IPS-15b (cell line): ENCODE measurements at regions not wholly inside any gene's neighbourhood (a gene's known extent, or its start where the extent isn't known, plus 50 kb on each side); places are given as distances from the start of the nearest gene placed in this dataset.
"Not testable (repeated sequence)": the region's sequence is repeated elsewhere in the genome, so short reads cannot be mapped to it uniquely, and the experiment has no call there.

Experiments
- H3K27me3 ChIP-seq: one replicate; pipeline ENCODE4 v1.6.1; 2013; ENCODE audit warnings: low read length; ENCODE audit not compliant: control insufficient read depth, insufficient read depth
- H3K36me3 ChIP-seq: one replicate; pipeline ENCODE4 v1.6.1; 2013; ENCODE audit warnings: low read length; ENCODE audit not compliant: control insufficient read depth, insufficient read depth
- H3K4me1 ChIP-seq: one replicate; pipeline ENCODE4 v1.6.1; 2013; ENCODE audit warnings: mild to moderate bottlenecking, low read length; ENCODE audit not compliant: control insufficient read depth, insufficient read depth
- H3K4me3 ChIP-seq: one replicate; pipeline ENCODE4 v1.5.1; 2013; ENCODE audit warnings: low read depth, low read length
- H3K9ac ChIP-seq: one replicate; pipeline ENCODE4 v1.6.1; 2013; ENCODE audit warnings: low read depth, mild to moderate bottlenecking, low read length
- H3K9me3 ChIP-seq: one replicate; pipeline ENCODE4 v1.6.1; 2013; ENCODE audit warnings: mild to moderate bottlenecking, low read length; ENCODE audit not compliant: control insufficient read depth, insufficient read depth

DNA sequence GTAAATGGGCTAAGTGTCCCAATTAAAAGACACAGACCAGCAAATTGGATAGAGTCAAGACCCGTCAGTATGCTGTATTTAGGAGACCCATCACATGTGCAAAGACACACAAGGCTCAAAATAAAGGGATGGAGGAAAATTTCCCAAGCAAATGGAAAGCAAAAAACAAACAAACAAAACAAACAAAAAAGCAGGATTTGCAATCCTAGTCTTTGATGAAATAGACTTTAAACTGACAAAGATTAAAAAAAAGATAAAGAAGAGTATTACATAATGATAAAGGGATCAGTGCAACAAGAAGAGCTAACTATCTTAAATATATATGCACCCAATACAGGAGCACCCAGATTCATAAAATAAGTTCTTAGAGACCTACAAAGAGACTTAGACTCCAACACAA, 429.6 kb downstream of the MAT2B start:
- not testable (repeated sequence) for H3K4me3 ChIP-seq, H3K4me1 ChIP-seq, H3K27me3 ChIP-seq, H3K36me3 ChIP-seq, H3K9me3 ChIP-seq, H3K9ac ChIP-seq

DNA sequence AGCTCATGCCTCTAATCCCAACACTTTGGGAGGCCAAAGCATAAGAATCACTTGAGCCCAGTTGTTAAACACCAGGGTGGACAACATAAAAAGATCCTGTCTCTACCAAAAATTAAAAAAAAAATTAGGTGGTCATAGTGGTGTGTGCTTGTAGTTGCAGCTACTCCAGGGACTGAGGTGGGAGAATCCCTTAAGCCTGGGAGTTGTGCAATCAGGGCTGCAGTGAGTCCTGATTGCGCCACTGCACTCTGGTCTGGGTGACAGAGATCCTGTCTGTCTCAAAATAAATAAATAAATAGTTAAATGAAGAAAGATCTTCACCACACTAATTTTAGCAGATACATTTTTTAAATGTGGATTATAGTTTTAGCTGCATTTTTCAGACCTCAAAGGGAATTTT, 433.2 kb downstream of the MAT2B start:
- Histone ChIP-seq H3K9ac (no peak overlapping the region), H3K27me3 (no peaks in the 10 kb centered on the region), H3K36me3 (no peaks in the 10 kb centered on the region), H3K9me3 (no peaks in the 10 kb centered on the region), H3K4me3 (no peak overlapping the region), H3K4me1 (no peaks in the 10 kb centered on the region)

DNA sequence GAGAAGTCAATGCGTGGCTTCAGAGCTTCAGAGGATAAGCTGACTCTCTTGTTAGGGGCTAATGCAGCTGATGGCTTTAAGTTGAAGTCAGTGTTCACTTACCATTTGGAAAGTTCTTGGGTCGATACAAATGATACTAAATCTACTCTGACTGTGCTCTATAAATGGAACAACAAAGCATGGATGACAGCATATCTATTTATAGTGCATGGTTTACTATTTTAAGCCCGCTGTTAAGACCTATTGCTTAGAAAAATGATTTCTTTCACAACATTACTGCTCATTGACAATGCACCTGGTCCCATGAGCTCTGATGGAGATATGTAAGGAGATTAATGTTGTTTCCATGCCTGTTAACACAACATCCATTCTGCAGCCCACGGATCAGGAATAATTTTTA, 435.7 kb downstream of the MAT2B start:
- H3K9me3 ChIP-seq, result no peaks in the 10 kb centered on the region
- no peak overlapping the region for H3K9ac ChIP-seq
- H3K36me3 ChIP-seq, result no peaks in the 10 kb centered on the region
- no peaks in the 10 kb centered on the region for H3K27me3 ChIP-seq
- H3K4me1 ChIP-seq, result no peaks in the 10 kb centered on the region
- no peak overlapping the region for H3K4me3 ChIP-seq

DNA sequence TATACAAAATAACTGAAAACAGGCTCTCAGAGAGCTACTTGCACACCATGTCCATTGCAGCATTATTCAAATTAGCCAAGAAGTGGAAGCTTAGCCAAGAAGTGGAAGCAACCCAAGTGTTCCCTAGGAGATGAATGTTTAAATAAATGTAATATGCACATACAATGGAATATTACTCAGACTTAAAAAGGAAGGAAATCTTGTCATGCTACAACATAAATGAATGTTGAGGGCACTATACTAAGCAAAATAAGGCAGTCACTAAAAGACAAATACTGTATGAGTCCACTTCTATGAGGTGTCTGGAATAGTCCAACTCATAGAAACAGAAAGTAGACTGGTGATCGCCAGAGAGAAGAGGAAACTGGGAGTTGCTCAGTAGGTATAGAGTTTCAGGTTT, 438.1 kb downstream of the MAT2B start:
- Histone ChIP-seq H3K4me1 (no peaks in the 10 kb centered on the region), H3K36me3 (no peaks in the 10 kb centered on the region), H3K9me3 (no peaks in the 10 kb centered on the region), H3K4me3 (no peak overlapping the region), H3K27me3 (no peaks in the 10 kb centered on the region), H3K9ac (no peak overlapping the region)

DNA sequence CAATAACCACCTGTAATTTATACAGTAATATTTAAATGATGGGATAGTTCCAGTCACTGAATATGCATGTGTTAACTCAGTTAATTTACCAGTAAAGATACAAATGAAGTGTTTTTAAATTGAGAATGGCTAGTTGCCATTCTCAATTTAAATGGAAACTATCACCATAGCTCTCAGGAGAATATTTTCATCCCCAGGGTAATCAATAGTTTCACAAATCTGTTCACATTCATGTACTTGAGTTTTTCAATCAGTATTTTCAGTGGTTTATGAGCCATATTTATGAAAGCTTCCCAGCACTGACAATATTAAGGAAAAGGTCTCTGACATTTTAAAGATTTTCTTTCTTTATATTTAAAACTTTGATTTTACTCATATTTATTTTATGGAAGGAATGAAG, 439.3 kb downstream of the MAT2B start:
- no peak overlapping the region for H3K4me3 ChIP-seq

DNA sequence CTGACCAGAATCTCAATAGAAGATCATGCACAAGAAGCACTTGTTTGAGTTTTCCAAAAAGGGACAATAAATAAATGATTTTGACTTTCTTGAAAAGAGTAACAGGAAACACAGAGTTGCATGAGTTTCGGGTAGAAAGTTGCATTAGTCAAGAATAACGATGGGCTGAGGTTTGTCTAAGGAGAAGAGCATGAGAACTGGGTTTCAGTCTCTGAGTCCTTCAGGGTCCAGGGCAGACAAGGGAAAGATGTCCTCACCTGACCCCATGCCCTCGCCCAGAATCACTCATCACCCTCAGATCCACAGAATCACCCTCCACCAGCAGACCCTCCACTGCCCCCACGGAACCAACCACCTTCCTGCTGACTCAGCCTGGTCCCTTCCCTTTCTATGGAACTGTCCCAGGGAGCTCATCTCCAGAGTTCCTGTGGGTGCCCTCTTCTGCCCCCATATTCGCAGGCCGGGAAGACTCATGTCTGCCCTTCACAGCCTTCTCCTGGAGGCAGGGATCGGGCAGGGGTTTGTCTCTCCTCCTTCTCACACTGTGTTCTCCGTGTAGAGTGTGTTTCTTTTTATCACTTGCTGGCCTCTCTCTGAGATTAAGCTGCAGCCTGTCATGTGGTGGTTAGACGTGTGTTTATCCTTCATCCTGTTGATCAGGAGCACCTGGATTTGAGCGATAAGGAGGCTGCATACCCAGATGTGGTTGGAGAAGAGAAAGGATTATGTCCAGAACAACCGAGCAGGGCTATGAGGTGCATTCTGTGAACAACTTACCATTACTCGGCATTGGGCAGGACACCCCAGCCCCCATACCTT, 442.6 kb downstream of the MAT2B start:
- no peaks in the 10 kb centered on the region for H3K27me3 ChIP-seq
- no peaks in the 10 kb centered on the region for H3K4me1 ChIP-seq
- H3K9ac ChIP-seq, result no peak overlapping the region
- no peak overlapping the region for H3K4me3 ChIP-seq
- H3K36me3 ChIP-seq, result no peaks in the 10 kb centered on the region
- H3K9me3 ChIP-seq, result no peaks in the 10 kb centered on the region

More for the DNA sequence above, 439.3 kb downstream of the MAT2B start:
- Histone ChIP-seq H3K27me3 (no peaks in the 10 kb centered on the region), H3K4me1 (no peaks in the 10 kb centered on the region), H3K9me3 (no peaks in the 10 kb centered on the region), H3K9ac (no peak overlapping the region), H3K36me3 (no peaks in the 10 kb centered on the region)

DNA sequence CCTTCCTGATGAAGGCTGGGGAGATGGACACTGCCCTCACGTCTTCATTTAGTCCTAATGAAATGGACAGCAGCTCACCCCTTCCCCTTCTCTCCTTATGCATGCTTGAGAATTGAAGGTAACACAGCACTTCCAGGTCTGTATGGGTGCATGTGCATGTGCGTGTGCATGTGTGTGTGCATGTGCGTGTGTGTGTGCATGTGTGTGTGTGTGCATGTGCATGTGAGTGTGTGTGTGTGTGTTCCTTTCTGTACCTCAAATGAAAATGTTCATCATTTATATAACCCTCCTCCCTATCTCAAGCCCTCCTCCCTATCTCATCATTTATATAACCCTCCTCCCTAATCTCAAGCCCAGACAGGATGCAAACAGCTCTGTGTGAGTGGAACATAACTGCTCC, 444.8 kb downstream of the MAT2B start:
- Histone ChIP-seq H3K4me1 (no peaks in the 10 kb centered on the region), H3K27me3 (no peaks in the 10 kb centered on the region), H3K9me3 (no peaks in the 10 kb centered on the region), H3K36me3 (no peaks in the 10 kb centered on the region), H3K9ac (no peak overlapping the region), H3K4me3 (no peak overlapping the region)

DNA sequence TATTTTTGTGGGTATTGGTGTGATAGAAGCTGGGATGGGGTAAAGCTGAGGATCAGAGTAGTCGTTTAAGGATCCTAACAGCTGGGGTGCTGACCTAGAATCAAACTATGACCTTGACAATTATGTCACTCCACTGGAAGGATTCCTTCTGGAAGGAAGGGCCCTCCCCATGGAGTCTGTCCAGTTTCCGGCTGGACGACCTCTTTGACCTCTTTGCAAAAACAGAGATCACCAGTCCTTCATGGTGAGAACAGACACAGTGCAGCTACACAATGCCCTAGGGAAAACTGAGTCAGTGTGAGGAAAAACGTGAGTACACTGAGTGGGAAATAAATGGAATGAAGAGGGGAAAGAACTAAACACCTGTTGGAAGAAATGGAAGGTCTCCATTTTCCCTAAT, 445.6 kb downstream of the MAT2B start:
- Histone ChIP-seq H3K27me3 (no peaks in the 10 kb centered on the region), H3K9ac (no peak overlapping the region), H3K4me1 (no peaks in the 10 kb centered on the region), H3K4me3 (no peak overlapping the region), H3K9me3 (no peaks in the 10 kb centered on the region), H3K36me3 (no peaks in the 10 kb centered on the region)

DNA sequence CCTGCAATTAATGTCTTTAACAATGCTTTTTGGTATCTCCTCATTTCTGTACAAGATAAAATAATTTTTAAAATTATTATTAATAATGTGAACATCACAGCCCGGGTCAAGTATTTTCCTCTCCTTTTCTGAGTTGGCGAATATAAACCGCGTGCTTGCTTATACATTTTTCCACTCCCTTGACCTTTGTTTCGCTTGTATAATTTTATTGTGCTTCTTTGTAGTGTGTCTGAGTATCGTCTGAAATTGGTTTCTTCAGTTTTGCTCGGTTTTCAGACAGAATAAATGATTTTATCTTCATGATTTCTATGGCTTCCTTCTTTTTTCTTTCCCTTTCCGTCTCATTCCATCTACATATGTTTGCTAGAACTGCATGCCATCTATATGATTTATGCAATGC, 448.5 kb downstream of the MAT2B start:
- Histone ChIP-seq H3K4me1 (no peaks in the 10 kb centered on the region), H3K36me3 (no peaks in the 10 kb centered on the region), H3K4me3 (no peak overlapping the region), H3K27me3 (no peaks in the 10 kb centered on the region), H3K9ac (no peak overlapping the region), H3K9me3 (no peaks in the 10 kb centered on the region)

DNA sequence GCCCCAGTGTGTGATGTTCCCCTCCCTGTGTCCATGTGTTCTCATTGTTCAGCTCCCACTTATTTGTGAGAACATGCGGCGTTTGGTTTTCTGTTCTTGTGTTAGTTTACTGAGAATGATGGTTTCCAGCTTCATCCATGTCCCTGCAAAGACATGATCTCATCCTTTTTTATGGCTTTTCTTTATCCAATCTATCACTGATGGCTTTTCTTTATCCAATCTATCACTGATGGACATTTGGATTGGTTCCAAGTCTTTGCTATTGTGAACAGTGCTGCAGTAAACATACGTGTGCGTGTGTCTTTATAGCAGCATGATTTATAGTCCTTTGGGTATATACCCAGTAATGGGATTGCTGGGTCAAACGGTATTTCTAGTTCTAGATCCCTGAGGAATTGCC, 455.8 kb downstream of the MAT2B start:
- not testable (repeated sequence) for H3K27me3 ChIP-seq, H3K36me3 ChIP-seq, H3K4me3 ChIP-seq, H3K9me3 ChIP-seq, H3K9ac ChIP-seq, H3K4me1 ChIP-seq

DNA sequence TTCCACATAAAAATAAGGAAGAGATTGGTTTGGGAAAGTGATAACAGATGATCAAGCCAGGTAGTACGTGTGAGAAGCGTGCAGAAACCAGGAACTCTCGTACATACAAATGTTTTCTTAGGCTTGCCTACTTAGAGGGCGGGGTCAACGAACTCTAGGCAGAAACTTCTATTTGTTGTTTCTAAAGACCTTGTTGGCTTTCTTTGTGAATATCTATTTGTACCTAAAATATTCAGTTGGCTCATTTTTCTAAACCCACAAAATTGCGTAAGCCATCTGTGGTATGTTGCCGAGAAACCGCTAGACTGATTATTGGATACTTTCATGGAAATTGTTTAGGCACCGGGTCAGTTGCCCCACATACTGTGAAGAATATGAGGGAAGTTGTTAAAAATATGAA, 458.5 kb downstream of the MAT2B start:
- Histone ChIP-seq H3K9ac (no peak overlapping the region), H3K4me3 (no peak overlapping the region), H3K9me3 (no peaks in the 10 kb centered on the region), H3K36me3 (no peaks in the 10 kb centered on the region), H3K4me1 (no peaks in the 10 kb centered on the region), H3K27me3 (no peaks in the 10 kb centered on the region)

DNA sequence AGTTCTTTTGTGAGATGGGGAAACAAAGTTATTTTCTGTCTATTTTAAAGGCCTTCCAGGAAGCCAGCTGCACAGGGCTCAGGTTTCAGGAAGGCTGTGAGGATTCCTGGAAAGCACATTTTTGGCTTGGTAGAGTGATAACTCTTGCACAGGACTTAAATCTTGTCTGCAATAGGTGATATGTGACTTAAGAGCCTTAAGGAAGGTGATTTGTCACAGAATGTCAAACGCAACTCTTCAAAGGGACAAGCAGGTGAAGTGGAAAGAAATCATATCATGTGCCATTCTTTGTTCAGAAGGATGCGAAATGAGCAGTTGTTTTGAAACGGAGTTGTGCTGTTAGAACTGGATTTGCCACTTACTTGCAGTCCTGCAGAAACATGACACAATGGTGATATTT, 459.3 kb downstream of the MAT2B start:
- no peaks in the 10 kb centered on the region for H3K36me3 ChIP-seq
- no peaks in the 10 kb centered on the region for H3K4me1 ChIP-seq
- H3K4me3 ChIP-seq, result no peak overlapping the region
- H3K27me3 ChIP-seq, result no peaks in the 10 kb centered on the region
- H3K9ac ChIP-seq, result no peak overlapping the region
- H3K9me3 ChIP-seq, result no peaks in the 10 kb centered on the region
